CD4-positive, alpha-beta T cell treated with Interferon alpha-2 for 1 hour (primary cell): ENCODE measurements at regions not wholly inside any gene's neighbourhood (a gene's known extent, or its start where the extent isn't known, plus 50 kb on each side); places are given as distances from the start of the nearest gene placed in this dataset.

ENCODE experiments used
- DNase-seq, 2 donors: peaks; one replicate each; pipeline ENCODE4 v3.0.0-alpha.2; 2020 to 2022

- DNase-seq, result no peak
These were observed 80.5 kb upstream of the PRICKLE2 start for GRCh38 chr3:64305731-64306130.

- DNase-seq, result no peak
These were observed 79.7 kb upstream of the PRICKLE2 start for GRCh38 chr3:64304828-64305410.

- DNase-seq, result no peak
These were observed 78.6 kb upstream of the PRICKLE2 start for GRCh38 chr3:64303881-64304280.

- no peak for DNase-seq
These were observed 78.1 kb upstream of the PRICKLE2 start for GRCh38 chr3:64303401-64303800.

- DNase-seq, result no peak
These were observed 76.2 kb upstream of the PRICKLE2 start for GRCh38 chr3:64301476-64301875.

GRCh38 chr3:64300790-64301423, 75.6 kb upstream of the PRICKLE2 start:
- no peak for DNase-seq

GRCh38 chr3:64299206-64299605, 73.9 kb upstream of the PRICKLE2 start:
- DNase-seq, result no peak

GRCh38 chr3:64297563-64297962, 72.3 kb upstream of the PRICKLE2 start:
- no peak for DNase-seq

GRCh38 chr3:64295594-64295993, 70.3 kb upstream of the PRICKLE2 start:
- no peak for DNase-seq

- no peak for DNase-seq
These were observed 69.5 kb upstream of the PRICKLE2 start for GRCh38 chr3:64294771-64295170.

GRCh38 chr3:64293121-64293520, 67.9 kb upstream of the PRICKLE2 start:
- no peak for DNase-seq

- no peak for DNase-seq
These were observed 66.7 kb upstream of the PRICKLE2 start for GRCh38 chr3:64291956-64292355.

- no peak for DNase-seq
These were observed 66.1 kb upstream of the PRICKLE2 start for GRCh38 chr3:64291345-64291744.

- DNase-seq, result no peak
These were observed 65.6 kb upstream of the PRICKLE2 start for GRCh38 chr3:64290864-64291263.

GRCh38 chr3:64290161-64290560, 64.9 kb upstream of the PRICKLE2 start:
- no peak for DNase-seq

GRCh38 chr3:64289622-64290021, 64.4 kb upstream of the PRICKLE2 start:
- no peak for DNase-seq

GRCh38 chr3:64278625-64279024, 53.4 kb upstream of the PRICKLE2 start:
- DNase-seq, result no peak

GRCh38 chr3:64276131-64276530, 50.9 kb upstream of the PRICKLE2 start:
- no peak for DNase-seq
